H1 (cell line): ENCODE measurements at regions not wholly inside any gene's neighbourhood (a gene's known extent, or its start where the extent isn't known, plus 50 kb on each side); places are given as distances from the start of the nearest gene placed in this dataset.

Experiments
- ASH2L ChIP-seq: fragments of 200-600, 300-600 bp; sonication (generic); IDR thresholded peaks from one replicate; pipeline ENCODE4 v1.7.1; 2017; ENCODE audit warnings: low read length
- CHD7 ChIP-seq: fragments of 300-600 bp; sonication (generic); IDR thresholded peaks from 2 replicates; pipeline ENCODE4 v1.7.1; 2012; ENCODE audit warnings: low read length, moderate library complexity, mild to moderate bottlenecking, inconsistent platforms; ENCODE audit not compliant: insufficient replicate concordance
- EGR1 ChIP-seq: IDR thresholded peaks from 2 replicates; pipeline ENCODE4 v1.6.1; 2011; ENCODE audit warnings: low read depth, low read length, borderline replicate concordance
- EP300 ChIP-seq, 2 experiments: IDR thresholded peaks; 1 replicate in 1 of 2; 2 replicates in 1 of 2; pipeline ENCODE4 v1.6.1; 2011 to 2012; ENCODE audit warnings: low read depth in 2 of 2, low read length in 2 of 2, mild to moderate bottlenecking in 2 of 2, borderline replicate concordance in 1 of 2, inconsistent platforms in 1 of 2, moderate library complexity in 1 of 2
- KDM5A ChIP-seq: fragments of 200-600 bp; IDR thresholded peaks from 2 replicates; pipeline ENCODE4 v1.7.1; 2012; ENCODE audit warnings: mild to moderate bottlenecking, low read length, inconsistent platforms, mixed read lengths
- RAD21 ChIP-seq, 2 experiments: IDR thresholded peaks in 1 of 2; conservative IDR thresholded peaks in 1 of 2; 2 replicates each; pipeline ENCODE4 v1.6.1; 2011; ENCODE audit warnings: low read depth in 2 of 2, low read length in 2 of 2, improper control_type of control experiment in 1 of 2, inconsistent platforms in 1 of 2, mild to moderate bottlenecking in 1 of 2, moderate library complexity in 1 of 2
- RXRA ChIP-seq: IDR thresholded peaks from 2 replicates; pipeline ENCODE4 v1.6.1; 2011; ENCODE audit warnings: low read depth, mild to moderate bottlenecking, low read length, moderate library complexity; ENCODE audit not compliant: insufficient read depth

DNA sequence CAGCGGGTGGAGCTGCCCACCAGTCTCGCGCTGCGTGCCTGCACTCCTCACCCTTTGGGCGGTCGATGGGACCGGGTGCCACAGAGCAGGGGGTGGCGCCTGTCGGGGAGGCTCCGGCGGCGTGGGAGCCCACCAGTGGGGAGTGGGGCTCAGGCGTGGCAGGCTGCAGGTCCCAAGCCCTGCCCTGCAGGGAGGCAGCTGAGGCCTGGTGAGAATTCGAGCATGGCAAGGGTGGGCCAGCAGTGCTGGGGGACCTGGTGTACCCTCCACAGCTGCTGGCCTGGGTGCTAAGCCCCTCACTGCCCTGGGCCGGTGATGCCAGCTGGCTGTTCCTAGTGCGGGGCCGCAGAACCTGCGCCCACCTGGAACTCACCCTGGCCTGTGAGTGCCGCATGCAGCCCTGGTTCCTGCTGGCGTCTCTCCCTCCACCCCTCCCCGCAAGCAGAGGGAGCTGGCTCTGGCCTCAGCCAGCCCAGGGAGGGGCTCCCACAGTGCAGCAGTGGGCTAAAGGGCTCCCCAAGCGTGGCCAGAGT, 746.6 kb upstream of the PABPC4L start (continued):
- TF ChIP-seq EGR1 (no peak), EP300 (IDR thresholded peaks at IDR 0.05; ENCODE audit: borderline replicate concordance in 1 of 2, low read depth in 2 of 2, low read length in 2 of 2) (no peak), RXRA (no peak), ASH2L (no peak), KDM5A (no peak), RAD21 (IDR thresholded peaks at IDR 0.05 in 1 of 2, conservative IDR thresholded peaks at IDR 0.05 in 1 of 2; ENCODE audit: low read depth in 2 of 2, low read length in 2 of 2) (no peak), CHD7 (no peak)
